SH-SY5Y (cell line): ENCODE measurements at regions not wholly inside any gene's neighbourhood (a gene's known extent, or its start where the extent isn't known, plus 50 kb on each side); places are given as distances from the start of the nearest gene placed in this dataset.

Source experiments
- GATA2 ChIP-seq: IDR thresholded peaks from 2 replicates; pipeline ENCODE4 v1.6.1; 2011; ENCODE audit warnings: mild to moderate bottlenecking, low read depth, low read length
- GATA3 ChIP-seq: IDR thresholded peaks from 2 replicates; pipeline ENCODE4 v1.6.1; 2011; ENCODE audit warnings: low read depth, mild to moderate bottlenecking, low read length, moderate library complexity

DNA sequence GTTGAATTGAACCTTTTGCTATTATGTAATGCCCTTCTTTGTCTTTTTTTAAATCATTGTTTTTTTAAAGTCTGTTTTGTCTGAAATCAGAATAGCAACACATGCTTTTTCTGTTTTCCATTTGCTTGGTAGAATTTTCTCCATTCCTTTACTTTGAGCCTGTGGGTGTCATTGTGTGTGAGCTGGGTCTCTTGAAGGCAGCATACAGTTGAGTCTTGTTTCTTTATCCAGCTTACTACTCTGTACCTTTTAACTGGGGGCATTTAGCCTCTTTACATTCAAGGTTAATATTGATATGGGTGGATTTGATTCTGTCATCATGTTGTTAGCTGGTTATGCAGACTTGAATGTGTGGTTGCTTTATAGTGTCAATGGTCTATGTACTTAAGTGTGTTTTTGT is 292.0 kb downstream of the MAP2K4 start:
- TF ChIP-seq GATA2 (no peak), GATA3 (no peak)
